22Rv1 (cell line): ENCODE measurements at regions not wholly inside any gene's neighbourhood (a gene's known extent, or its start where the extent isn't known, plus 50 kb on each side); places are given as distances from the start of the nearest gene placed in this dataset.

Source experiments
- CTCF ChIP-seq: fragments of 450-650 bp; IDR thresholded peaks from 2 replicates; pipeline ENCODE4 v1.5.1; 2017; ENCODE audit warnings: mild to moderate bottlenecking
- ZFX ChIP-seq: fragments of 450-650 bp; IDR thresholded peaks from 2 replicates; pipeline ENCODE4 v1.6.1; 2017; ENCODE audit warnings: antibody characterized with exemption, borderline replicate concordance

- TF ChIP-seq ZFX (no peak), CTCF (no peak)
Observed at GRCh38 chr17:72353502-72353901, 232.7 kb downstream of the SOX9 start.
